SK-N-SH (cell line): ENCODE measurements at regions not wholly inside any gene's neighbourhood (a gene's known extent, or its start where the extent isn't known, plus 50 kb on each side); places are given as distances from the start of the nearest gene placed in this dataset.

ENCODE experiments used
- CTCF ChIA-PET: fragments of 300-600, 350-600 bp; formaldehyde crosslinking; extraction: SDS; loops from one replicate; lab custom pipeline; 2021; lab: Yijun Ruan, JAX
- POLR2A ChIA-PET: fragments of 350-600 bp; sonication (Branson Sonifier 250); formaldehyde crosslinking; extraction: SDS; loops from one replicate; lab custom pipeline; 2020; ENCODE audit warnings: antibody characterized with exemption, inconsistent platforms; lab: Yijun Ruan, JAX
- DNase-seq: peaks from one replicate; pipeline ENCODE4 v3.0.0; 2012
- H2AFZ ChIP-seq: fragments of 200-600 bp; sonication (generic); 2 replicates; pipeline ENCODE4 v1.8.1; 2016; ENCODE audit warnings: antibody characterized with exemption, mild to moderate bottlenecking, low read depth
- H3F3A ChIP-seq: fragments of 200-600 bp; sonication (generic); replicated peaks from 2 replicates; pipeline ENCODE3; 2016; ENCODE audit warnings: antibody characterized with exemption, mild to moderate bottlenecking; ENCODE audit not compliant: insufficient read depth
- H3K27ac ChIP-seq, 2 experiments: fragments of 200-500 bp in 1 of 2; fragments of 200-600 bp in 1 of 2; sonication (Bioruptor generic) in 1 of 2; sonication (generic), shearing (Covaris generic) in 1 of 2; 2 replicates each; pipeline versions ENCODE4 v1.5.1 to v1.6.1; 2014 to 2016; ENCODE audit warnings: low read depth in 2 of 2, inconsistent platforms in 1 of 2, low read length in 1 of 2, mild to moderate bottlenecking in 1 of 2, mixed read lengths in 1 of 2
- H3K27me3 ChIP-seq: fragments of 200-600 bp; sonication (generic), shearing (Covaris generic); 2 replicates; pipeline ENCODE4 v1.6.1; 2016; ENCODE audit warnings: mixed run types; ENCODE audit not compliant: insufficient read depth
- H3K36me3 ChIP-seq, 2 experiments: fragments of 200-500 bp in 1 of 2; fragments of 200-600 bp in 1 of 2; sonication (Bioruptor generic) in 1 of 2; sonication (generic) in 1 of 2; replicated peaks in 1 of 2; 2 replicates each; pipeline versions ENCODE3 to v1.5.1; 2014 to 2016; ENCODE audit warnings: low read length in 1 of 2, mild to moderate bottlenecking in 1 of 2; ENCODE audit not compliant: insufficient read depth in 2 of 2, control insufficient read depth in 1 of 2
- H3K4me1 ChIP-seq, 2 experiments: fragments of 200-500 bp in 1 of 2; fragments of 200-600 bp in 1 of 2; sonication (Bioruptor generic) in 1 of 2; sonication (generic), shearing (Covaris generic) in 1 of 2; 2 replicates each; pipeline versions ENCODE4 v1.5.1 to v1.6.1; 2014 to 2016; ENCODE audit warnings: low read depth in 1 of 2, low read length in 1 of 2, mixed run types in 1 of 2; ENCODE audit not compliant: insufficient read depth in 2 of 2, control insufficient read depth in 1 of 2
- H3K4me2 ChIP-seq: fragments of 200-600 bp; sonication (generic), shearing (Covaris generic); 2 replicates; pipeline ENCODE4 v1.6.1; 2017; ENCODE audit warnings: mixed run types
- H3K4me3 ChIP-seq, 2 experiments: fragments of 200-500 bp in 1 of 2; fragments of 200-600 bp in 1 of 2; sonication (Bioruptor generic) in 1 of 2; sonication (generic), shearing (Covaris generic) in 1 of 2; 2 replicates each; pipeline versions ENCODE4 v1.5.1 to v1.8.1; 2014 to 2016; ENCODE audit warnings: low read depth in 2 of 2, inconsistent platforms in 1 of 2, low read length in 1 of 2, mild to moderate bottlenecking in 1 of 2, mixed read lengths in 1 of 2, moderate library complexity in 1 of 2
- H3K79me2 ChIP-seq: fragments of 200-600 bp; sonication (generic); 2 replicates; pipeline ENCODE4 v1.8.1; 2017; ENCODE audit warnings: mild to moderate bottlenecking; ENCODE audit not compliant: insufficient read depth
- H3K9ac ChIP-seq: fragments of 200-600 bp; sonication (generic); 2 replicates; pipeline ENCODE4 v1.6.1; 2017; ENCODE audit warnings: mixed run types
- H3K9me2 ChIP-seq: fragments of 200-600 bp; sonication (generic); 2 replicates; pipeline ENCODE4 v1.6.1; 2017; ENCODE audit warnings: mixed run types
- H3K9me3 ChIP-seq: fragments of 200-600 bp; sonication (generic); 2 replicates; pipeline ENCODE4 v1.6.1; 2017; ENCODE audit warnings: mixed run types, mild to moderate bottlenecking, moderate library complexity
- H4K20me1 ChIP-seq: fragments of 200-600 bp; sonication (generic); 2 replicates; pipeline ENCODE4 v1.6.1; 2017; ENCODE audit warnings: mild to moderate bottlenecking, mixed run types; ENCODE audit not compliant: insufficient read depth
- EZH2phosphoT487 ChIP-seq: fragments of 200-600 bp; sonication (generic); IDR thresholded peaks from 2 replicates; pipeline ENCODE4 v1.6.1; 2017; ENCODE audit warnings: low read depth, mixed run types, mild to moderate bottlenecking, antibody characterized with exemption, moderate library complexity, borderline replicate concordance
- FOXJ3 ChIP-seq: sonication (generic); formaldehyde crosslinking; IDR thresholded peaks from 2 replicates; pipeline ENCODE4 v1.5.1; 2020; ENCODE audit warnings: mild to moderate bottlenecking, missing genetic modification reagents
- FOXM1 ChIP-seq: IDR thresholded peaks from 2 replicates; pipeline ENCODE4 v1.4.0; 2012; ENCODE audit warnings: low read depth, mild to moderate bottlenecking
- GATA2 ChIP-seq: sonication (generic); formaldehyde crosslinking; IDR thresholded peaks from 2 replicates; pipeline ENCODE4 v1.5.0; 2020; ENCODE audit warnings: mild to moderate bottlenecking, missing genetic modification reagents
- MEF2A ChIP-seq: IDR thresholded peaks from 2 replicates; pipeline ENCODE4 v1.4.0; 2012; ENCODE audit warnings: low read depth, borderline replicate concordance
- MXI1 ChIP-seq: IDR thresholded peaks from 2 replicates; pipeline ENCODE4 v1.6.1; 2012; ENCODE audit warnings: mild to moderate bottlenecking, low read depth, low read length, improper control_type of control experiment
- NFIC ChIP-seq: IDR thresholded peaks from 2 replicates; pipeline ENCODE4 v1.4.0; 2012; ENCODE audit warnings: borderline replicate concordance
- NRF1 ChIP-seq: IDR thresholded peaks from 2 replicates; pipeline ENCODE4 v1.6.1; 2012; ENCODE audit warnings: low read depth, mild to moderate bottlenecking, low read length
- RCOR1 ChIP-seq: fragments of 150-350 bp; IDR thresholded peaks from 2 replicates; pipeline ENCODE4 v1.6.1; 2017; ENCODE audit warnings: antibody characterized with exemption, low read length
- TCF12 ChIP-seq: IDR thresholded peaks from 2 replicates; pipeline ENCODE4 v1.4.0; 2012
- TEAD4 ChIP-seq: IDR thresholded peaks from 2 replicates; pipeline ENCODE4 v1.4.0; 2012; ENCODE audit warnings: mild to moderate bottlenecking, borderline replicate concordance; ENCODE audit not compliant: insufficient read depth
- YY1 ChIP-seq: IDR thresholded peaks from 2 replicates; pipeline ENCODE4 v1.4.0; 2012; ENCODE audit warnings: low read depth, mild to moderate bottlenecking
- WGBS: methylation state at CpG from one replicate; pipeline ENCODE4 v1.1.6; 2017; ENCODE audit warnings: low lambda C conversion rate; 5-methylcytosine and 5-hydroxymethylcytosine counted together
- TF ChIP-seq, protein P1 (sequence below): fragments of 150-350 bp; IDR thresholded peaks from 2 replicates; pipeline ENCODE4 v1.6.1; 2016; ENCODE audit warnings: mild to moderate bottlenecking, low read depth, low read length
- TF ChIP-seq, protein P2 (sequence below): IDR thresholded peaks from 2 replicates; pipeline ENCODE4 v1.6.1; 2012; ENCODE audit warnings: mild to moderate bottlenecking, low read depth, low read length, moderate library complexity
- TF ChIP-seq, protein P3 (sequence below): IDR thresholded peaks from 2 replicates; pipeline ENCODE4 v1.4.0; 2012; ENCODE audit warnings: low read depth, borderline replicate concordance
- TF ChIP-seq, protein P4 (sequence below): IDR thresholded peaks from 2 replicates; pipeline ENCODE4 v1.4.0; 2012; ENCODE audit warnings: low read depth

DNA sequence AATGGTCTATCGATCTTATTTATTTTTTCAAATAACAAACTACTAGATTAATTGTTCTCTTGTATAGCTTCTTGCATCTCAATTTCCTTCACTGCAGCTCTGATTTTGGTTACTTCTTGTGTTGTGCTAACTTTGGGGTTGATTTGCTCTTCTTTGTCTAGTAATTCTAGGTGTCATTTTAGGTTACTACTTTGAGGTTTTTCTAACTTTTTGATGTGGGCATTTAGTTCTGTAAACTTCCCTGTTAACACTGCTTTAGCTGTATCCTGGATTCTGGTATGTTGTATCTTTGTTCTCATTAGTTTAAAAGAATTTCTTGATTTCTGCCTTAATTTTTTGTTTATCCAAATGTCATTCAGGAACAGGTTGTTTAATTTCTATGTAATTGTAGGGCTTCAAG lies 1188.0 kb downstream of the DNAJB9 start:
- 35% methylated on average over 1 of the region's 1 CpG for WGBS
- CTCF ChIA-PET, result interaction anchor here (1.0 kb wide), 1 partner anchor 9 kb away, joined by 3 read pairs; no protein-coding TSS in a partner anchor
- no peaks in the 10 kb centered on the region for H3K36me3 ChIP-seq

More for the DNA sequence above, 1188.0 kb downstream of the DNAJB9 start:
- Histone ChIP-seq H3K27me3 (no peaks in the 10 kb centered on the region), H3K4me3 (no peak overlapping the region), H3K79me2 (no peaks in the 10 kb centered on the region), H3K9me3 (no peaks in the 10 kb centered on the region; the same call in 1 of the 2 replicates), H3K27ac (no peak overlapping the region), H3K9me2 (no peaks in the 10 kb centered on the region), H3K4me2 (no peak overlapping the region), H4K20me1 (no peaks in the 10 kb centered on the region), H3K4me1 (no peaks in the 10 kb centered on the region), H3K9ac (no peak overlapping the region), H2AFZ (no peak overlapping the region), H3F3A (no peaks in the 10 kb centered on the region)
- POLR2A ChIA-PET, result no interaction called here
- TF ChIP-seq, protein P1, sequence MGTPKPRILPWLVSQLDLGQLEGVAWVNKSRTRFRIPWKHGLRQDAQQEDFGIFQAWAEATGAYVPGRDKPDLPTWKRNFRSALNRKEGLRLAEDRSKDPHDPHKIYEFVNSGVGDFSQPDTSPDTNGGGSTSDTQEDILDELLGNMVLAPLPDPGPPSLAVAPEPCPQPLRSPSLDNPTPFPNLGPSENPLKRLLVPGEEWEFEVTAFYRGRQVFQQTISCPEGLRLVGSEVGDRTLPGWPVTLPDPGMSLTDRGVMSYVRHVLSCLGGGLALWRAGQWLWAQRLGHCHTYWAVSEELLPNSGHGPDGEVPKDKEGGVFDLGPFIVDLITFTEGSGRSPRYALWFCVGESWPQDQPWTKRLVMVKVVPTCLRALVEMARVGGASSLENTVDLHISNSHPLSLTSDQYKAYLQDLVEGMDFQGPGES, result no peak
- TF ChIP-seq, protein P2, sequence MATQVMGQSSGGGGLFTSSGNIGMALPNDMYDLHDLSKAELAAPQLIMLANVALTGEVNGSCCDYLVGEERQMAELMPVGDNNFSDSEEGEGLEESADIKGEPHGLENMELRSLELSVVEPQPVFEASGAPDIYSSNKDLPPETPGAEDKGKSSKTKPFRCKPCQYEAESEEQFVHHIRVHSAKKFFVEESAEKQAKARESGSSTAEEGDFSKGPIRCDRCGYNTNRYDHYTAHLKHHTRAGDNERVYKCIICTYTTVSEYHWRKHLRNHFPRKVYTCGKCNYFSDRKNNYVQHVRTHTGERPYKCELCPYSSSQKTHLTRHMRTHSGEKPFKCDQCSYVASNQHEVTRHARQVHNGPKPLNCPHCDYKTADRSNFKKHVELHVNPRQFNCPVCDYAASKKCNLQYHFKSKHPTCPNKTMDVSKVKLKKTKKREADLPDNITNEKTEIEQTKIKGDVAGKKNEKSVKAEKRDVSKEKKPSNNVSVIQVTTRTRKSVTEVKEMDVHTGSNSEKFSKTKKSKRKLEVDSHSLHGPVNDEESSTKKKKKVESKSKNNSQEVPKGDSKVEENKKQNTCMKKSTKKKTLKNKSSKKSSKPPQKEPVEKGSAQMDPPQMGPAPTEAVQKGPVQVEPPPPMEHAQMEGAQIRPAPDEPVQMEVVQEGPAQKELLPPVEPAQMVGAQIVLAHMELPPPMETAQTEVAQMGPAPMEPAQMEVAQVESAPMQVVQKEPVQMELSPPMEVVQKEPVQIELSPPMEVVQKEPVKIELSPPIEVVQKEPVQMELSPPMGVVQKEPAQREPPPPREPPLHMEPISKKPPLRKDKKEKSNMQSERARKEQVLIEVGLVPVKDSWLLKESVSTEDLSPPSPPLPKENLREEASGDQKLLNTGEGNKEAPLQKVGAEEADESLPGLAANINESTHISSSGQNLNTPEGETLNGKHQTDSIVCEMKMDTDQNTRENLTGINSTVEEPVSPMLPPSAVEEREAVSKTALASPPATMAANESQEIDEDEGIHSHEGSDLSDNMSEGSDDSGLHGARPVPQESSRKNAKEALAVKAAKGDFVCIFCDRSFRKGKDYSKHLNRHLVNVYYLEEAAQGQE, result no peak
- TF ChIP-seq NFIC (no peak), GATA2 (CRISPR knock-in tag) (no peak), FOXM1 (no peak), NRF1 (no peak), YY1 (no peak), TEAD4 (no peak), RCOR1 (no peak), MXI1 (no peak), EZH2phosphoT487 (no peak), FOXJ3 (CRISPR knock-in tag) (no peak), MEF2A (no peak), TCF12 (no peak)
- TF ChIP-seq, protein P3, sequence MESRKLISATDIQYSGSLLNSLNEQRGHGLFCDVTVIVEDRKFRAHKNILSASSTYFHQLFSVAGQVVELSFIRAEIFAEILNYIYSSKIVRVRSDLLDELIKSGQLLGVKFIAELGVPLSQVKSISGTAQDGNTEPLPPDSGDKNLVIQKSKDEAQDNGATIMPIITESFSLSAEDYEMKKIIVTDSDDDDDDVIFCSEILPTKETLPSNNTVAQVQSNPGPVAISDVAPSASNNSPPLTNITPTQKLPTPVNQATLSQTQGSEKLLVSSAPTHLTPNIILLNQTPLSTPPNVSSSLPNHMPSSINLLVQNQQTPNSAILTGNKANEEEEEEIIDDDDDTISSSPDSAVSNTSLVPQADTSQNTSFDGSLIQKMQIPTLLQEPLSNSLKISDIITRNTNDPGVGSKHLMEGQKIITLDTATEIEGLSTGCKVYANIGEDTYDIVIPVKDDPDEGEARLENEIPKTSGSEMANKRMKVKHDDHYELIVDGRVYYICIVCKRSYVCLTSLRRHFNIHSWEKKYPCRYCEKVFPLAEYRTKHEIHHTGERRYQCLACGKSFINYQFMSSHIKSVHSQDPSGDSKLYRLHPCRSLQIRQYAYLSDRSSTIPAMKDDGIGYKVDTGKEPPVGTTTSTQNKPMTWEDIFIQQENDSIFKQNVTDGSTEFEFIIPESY, result no peak
- TF ChIP-seq, protein P4, sequence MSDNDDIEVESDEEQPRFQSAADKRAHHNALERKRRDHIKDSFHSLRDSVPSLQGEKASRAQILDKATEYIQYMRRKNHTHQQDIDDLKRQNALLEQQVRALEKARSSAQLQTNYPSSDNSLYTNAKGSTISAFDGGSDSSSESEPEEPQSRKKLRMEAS, result no peak
- no peak for DNase-seq
